ENCODE measurements at regions not wholly inside any gene's neighbourhood (a gene's known extent, or its start where the extent isn't known, plus 50 kb on each side); places are given as distances from the start of the nearest gene placed in this dataset.
"Not testable (repeated sequence)": the region's sequence is repeated elsewhere in the genome, so short reads cannot be mapped to it uniquely, and the experiment has no call there.

DNA sequence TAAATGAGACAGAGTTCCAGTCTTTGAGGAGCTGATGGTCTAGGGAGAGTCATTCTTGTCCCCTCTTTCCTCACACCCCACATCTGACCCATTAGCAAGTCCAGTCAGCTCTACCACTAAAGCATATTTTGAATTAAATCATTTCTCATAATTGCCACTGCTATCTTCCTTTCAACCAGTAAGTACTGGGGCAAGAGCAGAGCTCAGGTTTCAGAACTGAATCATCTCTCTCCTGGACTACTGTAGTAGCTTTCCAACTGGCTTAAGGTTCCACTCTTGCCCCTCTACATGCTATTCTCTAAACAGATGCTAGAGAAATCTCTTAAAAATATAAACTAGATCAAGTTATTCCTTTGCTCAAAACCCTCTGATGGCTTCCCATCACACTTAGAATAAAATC lies 218.3 kb downstream of the TTC6 start:
- Histone ChIP-seq H3K27ac (no peak overlapping the region), H3K4me3 (no peak overlapping the region)
- no peak for DNase-seq (ENCODE audit: low spot score)
- TF ChIP-seq, protein P1, sequence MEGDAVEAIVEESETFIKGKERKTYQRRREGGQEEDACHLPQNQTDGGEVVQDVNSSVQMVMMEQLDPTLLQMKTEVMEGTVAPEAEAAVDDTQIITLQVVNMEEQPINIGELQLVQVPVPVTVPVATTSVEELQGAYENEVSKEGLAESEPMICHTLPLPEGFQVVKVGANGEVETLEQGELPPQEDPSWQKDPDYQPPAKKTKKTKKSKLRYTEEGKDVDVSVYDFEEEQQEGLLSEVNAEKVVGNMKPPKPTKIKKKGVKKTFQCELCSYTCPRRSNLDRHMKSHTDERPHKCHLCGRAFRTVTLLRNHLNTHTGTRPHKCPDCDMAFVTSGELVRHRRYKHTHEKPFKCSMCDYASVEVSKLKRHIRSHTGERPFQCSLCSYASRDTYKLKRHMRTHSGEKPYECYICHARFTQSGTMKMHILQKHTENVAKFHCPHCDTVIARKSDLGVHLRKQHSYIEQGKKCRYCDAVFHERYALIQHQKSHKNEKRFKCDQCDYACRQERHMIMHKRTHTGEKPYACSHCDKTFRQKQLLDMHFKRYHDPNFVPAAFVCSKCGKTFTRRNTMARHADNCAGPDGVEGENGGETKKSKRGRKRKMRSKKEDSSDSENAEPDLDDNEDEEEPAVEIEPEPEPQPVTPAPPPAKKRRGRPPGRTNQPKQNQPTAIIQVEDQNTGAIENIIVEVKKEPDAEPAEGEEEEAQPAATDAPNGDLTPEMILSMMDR (IDR thresholded peaks at IDR 0.05): no peak

DNA sequence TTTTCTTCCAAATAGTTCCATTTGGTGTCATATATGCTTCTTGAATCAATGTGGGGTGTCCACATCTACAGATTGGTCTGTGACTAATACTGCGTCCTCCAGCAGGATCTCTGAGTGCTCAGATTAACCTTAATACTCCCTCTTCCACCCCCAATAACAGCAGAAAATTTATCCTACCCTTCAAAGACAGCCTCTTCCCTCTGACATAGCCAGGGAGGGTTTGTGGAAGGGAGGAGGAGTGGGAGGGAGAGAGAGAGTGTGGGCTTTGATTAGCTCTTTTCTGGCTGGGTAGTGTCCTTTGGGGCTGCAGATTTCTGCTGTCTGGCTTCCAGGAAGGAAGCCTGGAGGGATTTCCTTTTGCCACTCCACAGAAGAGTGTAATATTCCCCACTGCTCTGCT lies 220.7 kb downstream of the TTC6 start:
- Histone ChIP-seq H3K4me3 (no peak overlapping the region), H3K27ac (no peak overlapping the region)
- TF ChIP-seq, protein P1 (IDR thresholded peaks at IDR 0.05): no peak
- no peak for DNase-seq (ENCODE audit: low spot score)

DNA sequence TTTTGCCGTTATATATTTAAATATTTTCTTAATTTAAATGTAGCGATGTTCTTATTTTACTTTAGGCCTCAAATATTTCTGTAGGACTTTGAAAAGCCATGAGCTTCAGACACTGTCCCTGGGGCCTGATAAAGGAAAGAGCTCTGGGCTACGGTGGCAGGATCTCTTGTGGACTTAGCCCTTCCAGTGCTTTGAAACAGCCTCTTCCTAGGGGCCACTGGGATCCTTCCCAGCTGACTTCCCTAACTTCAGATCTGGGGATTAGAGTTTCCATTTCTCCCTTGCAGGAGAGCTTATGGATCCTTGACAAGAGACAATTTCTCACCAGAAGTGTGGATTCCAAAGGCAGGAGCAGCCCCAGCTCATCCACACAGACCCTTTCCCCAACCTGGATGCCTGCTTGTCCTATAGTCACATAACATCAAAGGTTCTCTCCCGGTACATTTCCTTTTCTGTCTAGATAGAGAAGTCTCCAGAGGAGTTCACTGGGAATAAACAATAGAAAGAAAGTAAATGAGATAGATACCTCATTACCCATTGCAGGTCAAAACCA lies 221.4 kb downstream of the TTC6 start:
- DNase-seq (ENCODE audit: low spot score): no peak
- no peak overlapping the region for H3K4me3 ChIP-seq
- H3K27ac ChIP-seq: no peak overlapping the region
- TF ChIP-seq, protein P1 (IDR thresholded peaks at IDR 0.05): no peak

DNA sequence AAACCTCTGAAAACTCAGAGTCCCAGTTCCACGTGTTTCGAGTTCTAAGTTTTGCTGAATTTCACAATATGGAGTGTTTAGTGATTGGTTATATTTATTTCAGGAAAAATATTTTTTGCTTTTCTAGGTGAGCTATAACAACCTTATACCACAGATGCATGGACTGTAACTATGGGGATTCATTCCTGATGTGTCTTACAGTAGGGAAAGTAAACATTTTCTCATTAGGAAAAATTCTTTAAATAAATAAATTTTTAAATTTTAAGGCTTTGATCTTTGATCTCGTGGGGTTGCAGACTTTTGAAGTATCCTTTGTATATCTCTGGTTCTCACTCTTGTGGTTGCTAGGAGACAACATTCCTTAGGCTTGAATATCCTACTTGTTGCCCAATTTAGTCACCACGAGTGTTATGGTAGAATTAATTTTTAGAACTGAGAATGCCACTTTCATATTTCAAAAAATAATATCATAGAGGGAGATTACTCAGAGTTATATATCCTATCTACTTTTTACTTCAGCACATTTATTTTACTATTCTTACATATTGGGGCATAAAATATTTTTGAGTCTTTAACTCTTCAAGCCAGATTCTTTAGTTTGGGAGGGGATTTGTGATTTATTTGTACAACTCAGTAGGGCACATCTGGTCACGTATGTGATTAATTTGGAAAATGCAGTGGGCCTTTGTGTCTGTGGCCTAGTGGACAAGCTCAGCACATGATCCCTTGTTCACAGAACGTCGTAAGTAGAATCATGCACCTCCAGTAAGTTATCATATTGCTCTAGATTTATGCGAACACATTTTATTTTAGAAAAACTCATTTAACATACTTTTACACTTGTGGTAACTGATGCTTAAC lies 224.0 kb downstream of the TTC6 start:
- H3K27ac ChIP-seq: no peak overlapping the region
- no peak for DNase-seq (ENCODE audit: low spot score)
- H3K4me3 ChIP-seq: no peak overlapping the region
- TF ChIP-seq, protein P1 (IDR thresholded peaks at IDR 0.05): no peak

DNA sequence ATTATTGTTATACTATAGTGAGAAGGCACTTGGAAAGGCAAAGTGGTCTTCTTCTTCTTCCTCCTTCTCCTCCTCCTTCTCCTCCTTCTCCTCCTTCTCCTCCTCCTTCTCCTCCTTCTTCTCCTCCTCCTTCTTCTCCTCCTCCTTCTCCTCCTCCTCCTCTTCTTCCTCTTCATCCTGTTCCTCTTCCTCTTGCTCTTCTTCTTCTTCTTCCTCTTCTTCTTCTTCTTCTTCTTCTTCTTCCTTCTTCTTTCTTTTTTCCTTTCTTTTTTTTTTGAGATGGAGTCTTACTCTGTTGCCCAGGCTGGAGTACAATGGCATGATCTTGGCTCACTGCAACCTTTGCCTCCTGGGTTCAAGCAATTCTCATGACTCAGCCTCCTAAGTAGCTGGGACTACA lies 225.4 kb downstream of the TTC6 start:
- not testable (repeated sequence) for DNase-seq (ENCODE audit: low spot score); H3K4me3 ChIP-seq; H3K27ac ChIP-seq

DNA sequence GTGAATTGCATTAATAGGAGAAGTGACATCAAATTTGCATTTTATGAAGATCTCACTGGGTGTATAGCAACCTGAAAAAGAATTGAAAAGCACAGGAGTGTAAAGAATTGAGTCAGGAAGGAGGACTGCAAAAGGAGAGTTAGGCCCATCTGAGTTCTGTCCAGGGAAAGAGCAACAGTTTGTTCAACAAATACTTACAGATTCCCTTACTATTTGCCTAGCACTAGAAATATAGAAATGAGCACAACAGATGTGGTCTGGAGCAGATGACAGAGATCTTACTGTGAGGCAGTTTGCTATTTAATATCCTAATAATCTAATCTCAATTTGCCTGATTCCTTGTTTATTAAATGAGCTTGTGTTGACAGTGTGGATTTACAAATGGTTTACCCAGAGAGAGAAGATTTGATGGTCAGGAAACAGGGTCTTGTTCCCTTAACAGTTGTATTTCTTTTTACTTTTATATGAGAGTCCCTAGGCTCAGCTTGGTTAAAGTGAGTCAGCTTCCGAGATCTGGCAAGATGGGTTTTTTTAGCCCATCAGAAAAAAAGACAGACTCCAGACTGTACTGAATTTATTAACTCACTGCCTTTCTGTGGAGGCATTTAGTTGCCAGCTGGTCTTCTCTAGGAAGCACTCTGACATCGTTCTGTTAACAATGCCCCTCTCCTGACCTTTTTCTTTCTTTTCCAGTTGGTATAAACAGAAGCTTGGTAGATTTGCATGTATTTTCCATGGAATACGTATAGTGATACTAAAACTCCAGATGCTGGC lies 229.7 kb downstream of the TTC6 start:
- no peak overlapping the region for H3K4me3 ChIP-seq
- H3K27ac ChIP-seq: no peak overlapping the region
- DNase-seq (ENCODE audit: low spot score): no peak
- TF ChIP-seq, protein P1 (IDR thresholded peaks at IDR 0.05): no peak

DNA sequence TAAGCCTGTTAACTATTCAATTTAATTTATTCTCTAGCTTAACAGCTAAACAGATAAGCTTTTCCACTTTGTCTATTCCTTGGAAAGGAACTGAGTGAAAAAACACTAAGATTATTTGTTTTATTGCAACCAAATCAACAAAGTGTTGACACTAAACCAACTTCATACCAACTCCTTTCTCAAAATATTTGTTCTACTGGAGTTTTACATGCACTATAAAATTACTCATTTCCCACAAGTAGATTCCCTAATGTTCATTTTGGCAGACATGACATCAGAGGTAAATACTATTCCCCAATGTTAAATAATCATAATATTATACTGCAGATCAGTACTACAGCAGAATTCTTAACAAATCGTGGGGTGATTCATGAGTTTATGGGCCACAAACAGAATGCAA lies 231.4 kb downstream of the TTC6 start:
- no peak overlapping the region for H3K27ac ChIP-seq
- H3K4me3 ChIP-seq: no peak overlapping the region
- TF ChIP-seq, protein P1 (IDR thresholded peaks at IDR 0.05): no peak
- no peak for DNase-seq (ENCODE audit: low spot score)
